ENCODE measurements at regions not wholly inside any gene's neighbourhood (a gene's known extent, or its start where the extent isn't known, plus 50 kb on each side); places are given as distances from the start of the nearest gene placed in this dataset.

DNA sequence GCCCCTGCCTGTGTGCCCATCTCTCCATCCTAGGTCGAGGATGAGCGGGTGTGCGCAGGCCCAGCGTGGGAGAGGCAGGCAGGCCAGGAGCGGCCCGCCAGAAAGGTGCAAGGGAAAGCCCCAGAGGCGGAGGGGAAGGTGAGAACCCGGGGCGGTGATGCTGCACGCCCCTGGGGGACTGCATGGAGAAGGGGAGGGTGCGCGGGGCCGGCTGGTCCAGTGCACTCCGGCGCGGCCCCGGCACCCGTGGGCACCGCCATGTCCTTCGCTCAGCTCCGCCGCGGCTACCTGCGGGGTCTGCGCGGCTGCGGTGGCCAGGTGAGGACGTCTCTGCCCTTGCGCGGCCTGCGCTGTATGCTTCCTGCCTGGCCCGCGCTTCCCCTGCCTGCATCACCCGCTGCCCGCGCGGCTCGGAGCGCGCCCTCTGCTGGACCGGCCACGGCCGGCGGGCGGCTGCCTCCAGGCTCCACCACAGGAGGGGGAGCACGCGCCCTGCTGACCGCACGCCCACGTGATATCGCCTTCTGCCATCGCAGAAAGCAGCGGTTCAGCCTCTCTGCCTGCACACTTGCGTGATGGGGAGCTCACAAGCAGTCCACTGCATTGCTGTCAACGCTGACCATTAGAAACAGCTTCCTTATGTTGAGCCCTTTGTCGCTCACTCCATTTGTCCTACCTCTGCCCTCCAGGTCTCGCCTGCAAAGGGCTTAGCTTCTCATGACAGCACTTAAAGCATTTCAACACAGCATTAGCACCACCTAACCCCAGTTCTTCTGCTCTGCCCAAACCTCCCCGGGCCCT lies 73.9 kb downstream of the CXCL12 start:
- Mint-ChIP-seq H3K27ac (no peak overlapping the region), H3K27me3 (peaks cover 4 to 39% (median 33%) of the 10 kb centered on the region in 3 donors), H3K9me3 (peaks cover 0 to 11% (median 2%) of the 10 kb centered on the region in 7 donors), H3K4me1 (peaks cover 0 to 7% (median 6%) of the 10 kb centered on the region in 3 donors), H3K36me3 (peaks cover 0 to 7% of the 10 kb centered on the region in 2 donors), H3K4me3 (peak overlapping the region in 1 of 8 donors; percentile 2)
- DNase-seq (no peak), ATAC-seq (ENCODE audit: low read depth in 2 of 2) (peak in 1 of 2 donors; percentile 14)

DNA sequence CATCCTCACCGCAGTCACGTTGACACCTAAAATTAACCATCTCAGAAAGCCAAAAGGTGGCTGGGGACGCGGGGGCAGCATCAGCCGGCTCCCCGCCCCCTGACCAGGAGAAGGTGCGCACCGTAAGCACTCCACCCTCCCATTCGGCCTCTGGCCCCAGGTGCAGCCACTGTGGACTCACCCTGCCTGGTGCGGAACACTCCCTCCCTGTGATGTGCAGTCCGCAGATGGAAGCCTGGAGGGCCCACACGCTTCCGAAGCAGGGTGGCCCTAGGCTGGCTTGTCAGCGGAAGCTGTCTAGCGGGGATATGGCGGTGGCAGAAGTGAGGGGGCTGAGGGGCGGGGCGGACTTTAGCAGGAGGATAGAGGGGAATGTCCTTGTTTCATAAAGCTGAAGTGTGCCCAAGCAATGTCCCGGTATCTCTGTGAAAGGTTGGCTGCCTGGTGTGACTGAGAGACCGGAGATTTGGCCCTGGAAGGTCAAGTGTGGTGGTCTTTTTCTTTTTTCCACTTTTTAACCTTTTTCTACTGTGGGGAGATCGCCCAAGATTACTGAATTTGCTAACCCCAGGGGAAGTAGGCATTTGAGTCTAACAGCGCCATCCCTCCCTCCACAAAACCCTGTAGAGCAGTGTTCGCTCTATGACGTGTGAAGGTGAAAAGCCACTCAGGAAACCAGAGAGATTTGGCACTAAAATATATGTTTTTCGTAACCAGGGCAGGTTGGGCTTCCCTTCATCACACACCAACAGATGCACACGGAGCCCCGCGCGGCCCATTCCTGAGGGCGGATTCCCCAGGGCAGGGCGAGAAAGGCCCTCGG lies 74.7 kb downstream of the CXCL12 start:
- Mint-ChIP-seq H3K36me3 (peaks cover 0 to 7% of the 10 kb centered on the region in 2 donors), H3K9me3 (peaks cover 0 to 7% (median 2%) of the 10 kb centered on the region in 7 donors), H3K4me3 (no peak overlapping the region), H3K27ac (no peak overlapping the region), H3K27me3 (peaks cover 4 to 39% (median 33%) of the 10 kb centered on the region in 3 donors), H3K4me1 (peaks cover 0 to 7% (median 6%) of the 10 kb centered on the region in 3 donors)
- no peak for DNase-seq
- ATAC-seq (ENCODE audit: low read depth in 2 of 2), result no peak

DNA sequence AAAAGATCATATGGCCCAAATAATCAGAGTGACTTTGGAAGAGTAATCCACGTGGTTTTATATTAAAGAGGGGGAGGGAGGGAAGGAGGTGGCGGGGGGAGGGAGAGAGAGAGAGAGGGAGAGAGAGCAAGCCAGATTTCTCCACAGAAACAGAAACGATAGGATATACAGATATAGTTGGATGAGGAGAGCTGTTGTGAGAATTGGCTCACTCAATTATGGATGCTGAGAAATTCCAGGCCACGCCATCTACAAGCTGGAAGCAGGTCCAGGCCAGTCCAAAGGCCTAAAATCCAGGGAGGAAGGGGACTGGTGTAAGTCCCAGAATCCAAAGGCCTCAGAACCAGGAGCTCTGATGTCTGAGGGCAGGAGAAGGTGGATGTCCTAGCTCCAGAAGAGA lies 75.5 kb downstream of the CXCL12 start:
- peaks cover 4 to 33% (median 31%) of the 10 kb centered on the region in 3 donors for H3K27me3 Mint-ChIP-seq
- ATAC-seq (ENCODE audit: low read depth in 2 of 2), result no peak
- H3K9me3 Mint-ChIP-seq, result peaks cover 0 to 6% (median 2%) of the 10 kb centered on the region in 7 donors
- DNase-seq, result no peak
- H3K4me3 Mint-ChIP-seq, result no peak overlapping the region
- H3K27ac Mint-ChIP-seq, result no peak overlapping the region
- peaks cover 0 to 7% of the 10 kb centered on the region in 2 donors for H3K36me3 Mint-ChIP-seq
- peaks cover 0 to 7% (median 6%) of the 10 kb centered on the region in 3 donors for H3K4me1 Mint-ChIP-seq

DNA sequence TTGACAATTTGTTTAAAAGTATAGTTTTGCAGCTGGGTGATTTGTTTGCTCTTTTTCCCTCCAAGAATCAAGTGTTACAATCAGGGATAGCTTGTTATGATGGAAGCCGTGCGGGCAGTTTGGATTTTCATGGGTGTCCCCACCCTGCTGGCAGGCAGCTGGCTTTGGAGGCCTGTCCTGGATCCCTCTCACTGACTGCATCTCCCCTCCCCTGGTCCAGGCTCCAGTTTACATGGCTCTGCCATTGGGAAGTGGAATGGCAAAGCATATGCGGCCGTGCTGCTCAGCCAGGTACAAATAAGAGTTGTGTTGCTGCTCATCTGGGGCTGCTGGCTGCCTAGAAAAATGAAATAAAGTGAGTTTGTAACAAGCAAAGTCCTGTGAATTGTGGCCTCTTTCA lies 76.0 kb downstream of the CXCL12 start:
- Mint-ChIP-seq H3K9me3 (peaks cover 0 to 10% (median 4%) of the 10 kb centered on the region in 7 donors), H3K4me3 (no peak overlapping the region), H3K27ac (no peak overlapping the region)

DNA sequence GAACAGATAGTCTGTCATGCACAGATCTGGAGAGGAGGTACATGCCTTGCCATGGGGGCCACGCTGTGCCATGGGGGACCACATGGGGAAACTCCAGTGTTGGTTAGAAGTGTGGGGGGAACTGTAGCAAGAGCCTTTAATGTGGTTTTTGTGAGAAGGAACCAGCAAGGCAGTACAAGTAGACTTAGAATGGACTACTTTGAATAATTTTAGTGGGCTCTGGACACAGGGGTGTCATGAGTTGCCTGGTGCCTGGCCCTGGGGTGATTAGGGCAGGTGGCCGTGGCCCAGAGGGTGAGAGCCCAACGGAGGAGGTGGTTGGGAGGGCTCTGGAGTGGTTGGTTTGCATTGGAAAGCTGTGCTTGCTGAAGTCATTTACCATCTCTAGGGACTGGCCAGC lies 77.2 kb downstream of the CXCL12 start:
- Mint-ChIP-seq H3K4me1 (peaks cover 0 to 7% (median 6%) of the 10 kb centered on the region in 3 donors), H3K27ac (no peak overlapping the region), H3K27me3 (peaks cover 9 to 24% (median 24%) of the 10 kb centered on the region in 3 donors), H3K9me3 (peaks cover 0 to 16% (median 7%) of the 10 kb centered on the region in 7 donors), H3K36me3 (peaks cover 0 to 7% of the 10 kb centered on the region in 2 donors), H3K4me3 (no peak overlapping the region)
- DNase-seq, result no peak
- ATAC-seq (ENCODE audit: low read depth in 2 of 2), result no peak

More for the DNA sequence above, 76.0 kb downstream of the CXCL12 start:
- H3K27me3 Mint-ChIP-seq, result peaks cover 8 to 31% (median 27%) of the 10 kb centered on the region in 3 donors
- peaks cover 0 to 7% (median 6%) of the 10 kb centered on the region in 3 donors for H3K4me1 Mint-ChIP-seq
- H3K36me3 Mint-ChIP-seq, result peaks cover 0 to 7% of the 10 kb centered on the region in 2 donors
- ATAC-seq (ENCODE audit: low read depth in 2 of 2), result no peak
- no peak for DNase-seq

DNA sequence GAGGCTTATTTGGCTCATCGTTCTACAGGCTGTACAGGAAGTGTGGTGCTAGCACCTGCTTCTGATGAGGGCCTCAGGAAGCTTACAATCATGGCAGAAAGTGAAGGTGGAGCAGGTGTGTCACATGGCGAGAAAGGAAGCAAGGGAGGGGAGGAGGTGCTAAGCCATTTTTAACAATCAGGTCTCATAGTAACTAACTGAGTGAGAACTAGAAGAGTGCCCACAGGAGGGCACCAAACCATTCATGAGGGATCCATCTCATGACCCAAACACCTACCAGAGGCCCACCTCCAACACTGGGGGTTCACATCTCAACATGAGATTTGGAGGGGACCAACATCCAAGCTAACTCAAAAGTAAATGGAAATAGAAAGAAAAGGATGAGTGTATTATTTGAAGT lies 78.1 kb downstream of the CXCL12 start:
- Mint-ChIP-seq H3K4me1 (peaks cover 0 to 6% (median 6%) of the 10 kb centered on the region in 3 donors), H3K36me3 (peaks cover 0 to 6% of the 10 kb centered on the region in 2 donors), H3K9me3 (peaks cover 0 to 16% (median 7%) of the 10 kb centered on the region in 7 donors), H3K4me3 (no peak overlapping the region), H3K27me3 (peaks cover 5 to 17% (median 15%) of the 10 kb centered on the region in 3 donors), H3K27ac (no peak overlapping the region)
- DNase-seq (no peak), ATAC-seq (ENCODE audit: low read depth in 2 of 2) (no peak)

DNA sequence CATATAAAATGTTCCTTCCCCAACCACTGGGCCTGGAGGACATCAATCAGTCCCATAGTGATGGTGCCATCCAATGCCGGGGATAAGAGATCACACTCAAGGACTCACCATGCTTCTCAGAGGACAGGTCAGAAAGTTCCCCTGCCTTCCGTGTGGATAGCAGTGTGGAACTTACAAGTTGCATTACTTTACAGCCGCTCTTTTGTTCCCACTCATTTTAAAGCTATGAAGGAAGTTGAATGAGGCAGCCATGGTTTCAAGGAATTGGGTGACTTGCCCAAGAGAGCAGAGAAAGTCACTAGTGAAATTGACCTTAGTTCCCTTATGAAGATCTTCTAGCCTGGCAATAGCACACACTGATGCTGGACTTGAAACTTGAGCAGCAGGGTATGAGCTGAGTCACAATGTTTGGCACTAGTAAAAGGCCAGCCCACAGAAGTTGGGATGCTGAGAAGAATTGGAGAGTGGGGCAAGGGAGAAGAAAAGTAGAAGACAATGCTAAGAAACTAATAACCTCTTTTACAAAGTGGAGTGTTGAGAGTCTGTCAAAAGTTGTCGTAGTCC lies 78.7 kb downstream of the CXCL12 start:
- no peak overlapping the region for H3K4me3 Mint-ChIP-seq
- H3K9me3 Mint-ChIP-seq, result peaks cover 0 to 16% (median 7%) of the 10 kb centered on the region in 7 donors
- DNase-seq, result no peak
- ATAC-seq (ENCODE audit: low read depth in 2 of 2), result no peak
- H3K27ac Mint-ChIP-seq, result no peak overlapping the region
- H3K36me3 Mint-ChIP-seq, result peaks cover 0 to 1% of the 10 kb centered on the region in 2 donors
- H3K4me1 Mint-ChIP-seq, result peaks cover 0 to 1% (median under 1%) of the 10 kb centered on the region in 3 donors
- H3K27me3 Mint-ChIP-seq, result peaks cover 5 to 12% (median 10%) of the 10 kb centered on the region in 3 donors

DNA sequence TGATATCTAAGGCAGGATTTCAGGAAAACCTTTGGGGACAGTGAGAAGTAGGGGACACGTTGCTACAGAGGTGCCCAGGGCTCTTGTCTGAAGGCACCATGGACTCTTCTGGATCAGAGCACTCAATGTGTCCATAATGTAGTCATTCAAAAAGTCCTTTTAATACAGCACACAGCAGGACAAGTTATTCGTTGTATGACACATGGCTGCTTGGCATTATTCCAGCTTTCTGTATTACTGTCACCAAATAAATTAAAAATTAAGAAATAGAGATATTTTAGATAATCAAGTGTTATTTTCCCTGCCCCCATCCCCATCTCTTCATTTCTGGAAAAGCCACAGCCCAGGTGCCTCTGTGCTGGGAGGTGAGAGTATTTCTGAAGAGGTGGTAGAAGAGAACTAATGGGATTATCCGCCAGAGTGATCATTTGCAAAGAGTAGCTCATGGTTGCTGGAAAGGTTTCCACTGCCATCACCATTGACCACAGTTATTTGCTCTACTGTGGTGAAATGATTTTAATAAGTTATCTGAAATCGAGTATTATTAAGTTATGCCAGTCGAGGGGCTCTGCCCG lies 83.0 kb downstream of the CXCL12 start:
- no peaks in the 10 kb centered on the region for H3K36me3 Mint-ChIP-seq

DNA sequence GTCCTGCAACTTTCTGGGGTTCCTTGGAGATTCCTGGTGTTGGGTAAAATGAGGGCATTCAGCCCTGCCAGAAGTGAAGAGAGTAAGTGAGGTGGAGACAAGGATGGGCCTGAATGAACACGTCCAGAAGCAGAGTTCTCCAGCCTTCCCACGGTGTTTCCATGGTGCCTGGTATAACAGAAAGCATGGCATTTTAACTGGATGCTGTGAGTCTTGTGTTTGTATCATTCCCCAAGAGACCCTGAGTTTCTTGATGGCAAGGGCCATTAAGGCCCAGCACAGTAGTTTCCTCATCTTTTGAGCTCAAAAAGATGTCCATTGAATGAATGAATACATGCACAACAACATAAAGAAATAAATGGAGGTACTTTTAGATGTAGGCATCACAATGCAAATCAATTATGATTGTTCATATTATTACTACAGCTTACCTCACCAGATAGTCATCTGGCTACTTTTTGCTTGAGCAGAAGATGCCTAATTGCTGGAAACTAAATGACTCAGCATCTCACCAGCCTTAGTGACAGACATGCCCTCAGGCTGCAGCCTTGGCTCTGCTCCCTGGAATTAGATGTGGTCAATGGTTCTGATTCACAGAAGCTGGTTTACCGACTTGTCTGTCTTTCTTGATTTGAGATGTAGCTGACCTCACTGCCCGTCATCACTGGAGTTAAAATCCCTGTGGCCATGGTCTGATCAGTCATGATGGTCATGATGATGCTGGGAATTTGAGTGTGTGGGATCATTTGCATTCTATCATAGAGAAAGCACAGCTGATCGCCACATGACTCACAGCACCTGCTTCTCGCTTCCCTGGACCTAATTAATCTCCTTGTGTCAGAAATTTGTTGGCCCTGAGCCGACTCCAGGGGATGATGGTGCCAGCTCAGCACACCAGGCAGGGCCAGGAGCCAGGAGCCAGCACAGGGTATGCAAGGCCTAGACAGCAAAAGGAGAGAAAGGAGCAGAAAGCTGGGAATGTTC lies 83.9 kb downstream of the CXCL12 start:
- Mint-ChIP-seq H3K27me3 (peaks cover 5 to 14% (median 7%) of the 10 kb centered on the region in 3 donors), H3K4me1 (no peaks in the 10 kb centered on the region), H3K27ac (no peak overlapping the region), H3K4me3 (no peak overlapping the region), H3K9me3 (peaks cover 0 to 16% (median 7%) of the 10 kb centered on the region in 7 donors), H3K36me3 (no peaks in the 10 kb centered on the region)
- ATAC-seq (ENCODE audit: low read depth in 2 of 2), result no peak
- no peak for DNase-seq

More for the DNA sequence above, 83.0 kb downstream of the CXCL12 start:
- H3K27ac Mint-ChIP-seq, result no peak overlapping the region
- no peak overlapping the region for H3K4me3 Mint-ChIP-seq
- peaks cover 0 to 16% (median 7%) of the 10 kb centered on the region in 7 donors for H3K9me3 Mint-ChIP-seq
- H3K4me1 Mint-ChIP-seq, result no peaks in the 10 kb centered on the region
- no peak for ATAC-seq (ENCODE audit: low read depth in 2 of 2)
- peaks cover 5 to 9% (median 7%) of the 10 kb centered on the region in 3 donors for H3K27me3 Mint-ChIP-seq
- DNase-seq, result no peak

DNA sequence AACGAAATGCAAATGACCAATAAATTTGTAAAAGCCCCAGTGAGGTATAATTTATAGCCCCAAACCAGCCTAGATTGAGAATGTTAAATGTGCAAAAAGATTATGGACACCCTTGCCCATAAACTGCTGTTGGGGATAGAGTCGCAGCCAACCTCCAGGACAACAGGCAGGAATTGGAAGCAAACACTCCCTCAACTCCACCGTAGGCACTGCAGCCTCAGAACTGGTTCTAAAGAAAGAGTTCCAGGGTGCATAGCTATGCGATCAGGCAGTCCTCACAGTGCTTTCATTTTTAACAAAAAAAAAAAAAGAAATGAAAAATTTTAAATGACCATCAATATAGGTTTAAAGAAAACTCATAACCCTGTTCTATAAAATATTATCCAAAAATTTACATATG lies 86.2 kb downstream of the CXCL12 start:
- Mint-ChIP-seq H3K36me3 (no peaks in the 10 kb centered on the region), H3K27ac (no peak overlapping the region)
- no peak for ATAC-seq (ENCODE audit: low read depth in 2 of 2)

DNA sequence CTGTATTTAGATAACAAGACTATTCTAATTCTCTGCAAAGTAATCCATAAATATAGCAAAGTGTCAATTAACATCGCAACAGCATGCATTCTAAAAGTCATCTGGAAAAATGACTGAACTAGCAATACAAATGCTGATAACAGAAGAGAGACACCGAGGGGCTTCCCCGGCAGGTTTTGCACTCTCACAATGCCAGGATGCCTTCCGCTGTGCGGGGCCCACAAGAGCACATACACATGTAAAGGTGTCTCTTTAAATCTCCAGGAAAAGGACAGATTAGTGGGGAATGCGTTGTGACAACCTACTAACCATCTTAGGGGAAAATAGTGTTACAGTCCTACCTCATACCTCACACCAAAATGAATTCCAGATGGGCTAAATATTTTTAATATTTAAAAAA lies 86.9 kb downstream of the CXCL12 start:
- no peaks in the 10 kb centered on the region for H3K4me1 Mint-ChIP-seq
- no peak for ATAC-seq (ENCODE audit: low read depth in 2 of 2)
- H3K27ac Mint-ChIP-seq, result no peak overlapping the region
- DNase-seq, result no peak
- H3K4me3 Mint-ChIP-seq, result no peak overlapping the region
- H3K27me3 Mint-ChIP-seq, result peaks cover 7 to 9% (median 9%) of the 10 kb centered on the region in 3 donors
- H3K36me3 Mint-ChIP-seq, result no peaks in the 10 kb centered on the region
- peaks cover 0 to 4% (median 0%) of the 10 kb centered on the region in 7 donors for H3K9me3 Mint-ChIP-seq

More for the DNA sequence above, 86.2 kb downstream of the CXCL12 start:
- Mint-ChIP-seq H3K4me1 (no peaks in the 10 kb centered on the region), H3K4me3 (no peak overlapping the region), H3K9me3 (peaks cover 0 to 10% (median 0%) of the 10 kb centered on the region in 7 donors), H3K27me3 (peaks cover 5 to 9% (median 7%) of the 10 kb centered on the region in 3 donors)
- no peak for DNase-seq

DNA sequence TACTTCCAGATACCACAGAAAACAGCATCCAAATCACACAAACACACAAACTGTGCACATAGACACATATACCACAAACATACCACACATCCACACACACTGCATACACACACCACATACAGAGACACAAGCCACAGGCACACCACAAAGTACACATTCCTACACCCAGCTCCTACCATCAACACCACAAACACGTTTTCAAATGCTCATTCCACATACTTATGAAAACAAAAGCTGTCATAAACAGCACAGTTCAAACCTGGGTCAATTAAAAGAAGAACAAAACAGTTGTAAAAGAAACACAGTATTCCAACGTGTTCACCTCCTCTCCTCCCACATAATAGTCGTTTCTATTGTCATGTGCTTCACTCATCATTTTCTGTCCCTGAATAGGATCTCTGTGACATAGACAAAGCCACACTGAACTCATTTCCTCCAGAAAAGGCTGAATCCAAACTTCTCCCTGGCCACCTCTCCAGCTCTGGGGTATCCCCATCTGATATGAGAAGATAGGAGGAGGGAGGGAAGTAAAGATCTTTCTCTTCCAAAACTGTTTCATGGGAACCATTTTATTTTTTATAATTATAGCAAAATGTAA lies 89.2 kb downstream of the CXCL12 start:
- Mint-ChIP-seq H3K4me1 (no peaks in the 10 kb centered on the region), H3K27ac (no peak overlapping the region), H3K36me3 (no peaks in the 10 kb centered on the region), H3K4me3 (no peak overlapping the region), H3K9me3 (peaks cover 0 to 2% (median 0%) of the 10 kb centered on the region in 7 donors), H3K27me3 (peaks cover 17 to 22% (median 20%) of the 10 kb centered on the region in 3 donors)
- DNase-seq, result no peak
- no peak for ATAC-seq (ENCODE audit: low read depth in 2 of 2)
